ENCODE measurements at regions not wholly inside any gene's neighbourhood (a gene's known extent, or its start where the extent isn't known, plus 50 kb on each side); places are given as distances from the start of the nearest gene placed in this dataset.

- CTCF ChIA-PET, result interaction anchor here (0.7 kb wide), 1 partner anchor 8 kb away, joined by 3 read pairs; no protein-coding TSS in a partner anchor
- TF ChIP-seq CTBP1 (IDR thresholded peaks at IDR 0.05; ENCODE audit: borderline replicate concordance) (no peak), FOXM1 (IDR thresholded peaks at IDR 0.05; ENCODE audit: borderline replicate concordance) (no peak), L3MBTL2 (conservative IDR thresholded peaks at IDR 0.05) (no peak), ZNF384 (IDR thresholded peaks at IDR 0.05) (no peak), ARNT (IDR thresholded peaks at IDR 0.05) (no peak), FOXK2 (IDR thresholded peaks at IDR 0.05) (no peak), NFRKB (IDR thresholded peaks at IDR 0.05) (no peak), LEF1 (IDR thresholded peaks at IDR 0.05; ENCODE audit: borderline replicate concordance) (no peak)
- TF ChIP-seq, protein P1, sequence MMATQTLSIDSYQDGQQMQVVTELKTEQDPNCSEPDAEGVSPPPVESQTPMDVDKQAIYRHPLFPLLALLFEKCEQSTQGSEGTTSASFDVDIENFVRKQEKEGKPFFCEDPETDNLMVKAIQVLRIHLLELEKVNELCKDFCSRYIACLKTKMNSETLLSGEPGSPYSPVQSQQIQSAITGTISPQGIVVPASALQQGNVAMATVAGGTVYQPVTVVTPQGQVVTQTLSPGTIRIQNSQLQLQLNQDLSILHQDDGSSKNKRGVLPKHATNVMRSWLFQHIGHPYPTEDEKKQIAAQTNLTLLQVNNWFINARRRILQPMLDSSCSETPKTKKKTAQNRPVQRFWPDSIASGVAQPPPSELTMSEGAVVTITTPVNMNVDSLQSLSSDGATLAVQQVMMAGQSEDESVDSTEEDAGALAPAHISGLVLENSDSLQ (IDR thresholded peaks at IDR 0.05), result no peak
- POLR2A ChIA-PET, result interaction anchor here (0.9 to 1.4 kb wide), 3 partner anchors 8 to 127 kb away, joined by 3 read pairs; no protein-coding TSS in a partner anchor
- DNase-seq (ENCODE audit: extremely low spot score), result peak; percentile 42
Measured at GRCh38 chr22:23522623-23523251, 57.4 kb downstream of the IGLL1 start.

DNA sequence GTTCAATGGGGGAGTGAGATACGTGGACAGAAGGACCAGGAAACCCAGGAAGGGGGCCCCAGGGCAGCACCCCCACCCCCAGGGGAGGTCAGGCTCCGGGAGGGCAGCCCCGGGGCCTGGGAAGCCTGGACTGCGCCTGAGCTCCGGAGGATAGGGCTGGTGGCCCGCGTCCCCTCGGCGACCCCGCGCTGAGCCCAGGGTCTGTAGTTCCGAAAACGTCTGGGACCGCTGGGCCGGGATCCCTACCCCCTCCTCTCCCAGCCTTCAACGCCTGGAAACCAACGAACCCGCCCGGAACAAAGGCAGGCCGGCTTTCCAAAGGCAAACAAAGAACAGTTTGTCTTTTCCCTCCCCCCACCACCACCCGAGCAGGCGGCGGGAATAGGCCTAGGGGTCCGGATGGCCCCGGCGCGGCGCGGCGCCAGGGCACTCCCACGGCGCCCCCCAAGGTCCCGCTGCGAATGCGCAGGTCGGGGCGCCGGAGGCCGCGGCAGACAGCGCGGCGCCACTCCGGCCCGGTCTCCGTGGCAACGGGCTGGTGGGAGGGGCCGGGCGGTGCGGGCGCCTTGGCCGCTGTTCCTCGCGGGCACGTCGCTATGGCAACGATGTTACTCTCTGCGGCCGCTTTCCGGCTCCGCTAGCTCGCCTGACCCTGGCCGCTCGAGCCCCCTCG, 58.5 kb downstream of the IGLL1 start:
- ChIA-PET CTCF (no interaction called here), POLR2A (interaction anchor here (1.3 kb wide), 2 partner anchors 114 to 372 kb away, joined by 3 to 4 read pairs; partner anchors contain the start of gene MIF)
- TF ChIP-seq HDGF (IDR thresholded peaks at IDR 0.05; ENCODE audit: borderline replicate concordance), result no peak
- no peak for TF ChIP-seq SP1 (IDR thresholded peaks at IDR 0.05)
- TF ChIP-seq, protein P1 (IDR thresholded peaks at IDR 0.05), result 0 out of 2 replicates have a peak, but pooled peaks have one; percentile 50
- no peak for TF ChIP-seq ELF4 (IDR thresholded peaks at IDR 0.05)
- TF ChIP-seq LEF1 (IDR thresholded peaks at IDR 0.05; ENCODE audit: borderline replicate concordance), result peak; percentile 72; the same call in 1 of the 2 replicates
- TF ChIP-seq FOXK2 (IDR thresholded peaks at IDR 0.05), result no peak
- TF ChIP-seq CTBP1 (IDR thresholded peaks at IDR 0.05; ENCODE audit: borderline replicate concordance), result no peak
- peak; percentile 99 for DNase-seq (ENCODE audit: extremely low spot score)

- DNase-seq (ENCODE audit: extremely low spot score), result no peak
- TF ChIP-seq, protein P1 (IDR thresholded peaks at IDR 0.05), result no peak
- TF ChIP-seq TARDBP (IDR thresholded peaks at IDR 0.05), result peak; percentile 41; the same call in 1 of the 2 replicates
- ChIA-PET POLR2A (interaction anchor here (1.3 kb wide), 1 partner anchor 373 kb away, joined by 4 read pairs; the partner anchor contains the start of gene MIF), CTCF (no interaction called here)
Measured at GRCh38 chr22:23520863-23521440, 59.1 kb downstream of the IGLL1 start.

- TF ChIP-seq ZNF384 (IDR thresholded peaks at IDR 0.05) (no peak), NFRKB (IDR thresholded peaks at IDR 0.05) (no peak), SP1 (IDR thresholded peaks at IDR 0.05) (no peak), L3MBTL2 (conservative IDR thresholded peaks at IDR 0.05) (no peak)
- ChIA-PET POLR2A (no interaction called here), CTCF (no interaction called here)
- DNase-seq (ENCODE audit: extremely low spot score), result no peak
Measured at GRCh38 chr22:23519442-23520157, 60.5 kb downstream of the IGLL1 start.

DNA sequence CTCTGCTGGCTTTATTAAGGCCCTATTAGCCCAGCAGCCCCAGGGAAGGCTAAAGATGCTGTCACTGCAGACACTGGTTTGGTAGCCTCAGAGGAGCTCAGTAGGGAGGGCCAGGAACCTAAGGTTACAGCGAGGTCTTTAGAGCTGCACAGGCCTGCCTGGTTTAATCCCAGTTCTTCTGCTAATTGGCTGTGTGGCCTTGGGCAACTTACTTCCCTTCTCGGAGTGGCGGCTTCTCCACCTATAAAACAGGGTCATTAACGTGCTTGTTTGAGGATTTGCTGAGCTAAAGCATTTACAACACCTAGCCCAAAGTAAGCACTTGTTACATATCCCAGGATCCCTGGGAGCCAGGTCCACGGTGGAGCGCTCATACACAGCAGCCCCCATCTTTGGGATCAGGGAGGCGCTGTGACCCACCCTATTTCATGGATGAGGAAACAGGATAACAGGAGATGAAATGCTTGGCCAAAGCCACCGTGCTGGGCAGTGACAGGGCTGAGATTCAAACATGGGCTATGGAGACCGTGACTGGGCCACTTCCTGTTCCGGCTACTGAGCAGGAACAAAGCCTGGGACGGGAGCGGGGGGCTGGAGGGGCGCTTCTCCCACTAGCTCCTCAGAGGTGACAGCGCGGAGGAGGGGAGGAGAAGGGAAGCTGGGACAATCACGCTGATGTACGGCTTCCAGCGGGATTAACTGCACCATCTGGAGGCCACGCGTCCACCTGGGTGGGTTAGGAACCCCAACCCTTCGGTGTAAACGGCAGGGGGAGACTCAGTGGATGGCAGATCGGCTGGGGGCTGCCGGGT, 61.5 kb downstream of the IGLL1 start:
- ChIA-PET CTCF (no interaction called here), POLR2A (no interaction called here)
- DNase-seq (ENCODE audit: extremely low spot score), result no peak

More for the DNA sequence above, 61.5 kb downstream of the IGLL1 start:
- TF ChIP-seq HDGF (IDR thresholded peaks at IDR 0.05; ENCODE audit: borderline replicate concordance) (no peak), SUZ12 (IDR thresholded peaks at IDR 0.05) (no peak), TARDBP (IDR thresholded peaks at IDR 0.05) (no peak), FOXA1 (IDR thresholded peaks at IDR 0.05) (no peak), ELF4 (IDR thresholded peaks at IDR 0.05) (no peak), BHLHE40 (IDR thresholded peaks at IDR 0.05; ENCODE audit: borderline replicate concordance) (no peak), L3MBTL2 (conservative IDR thresholded peaks at IDR 0.05) (no peak), LEF1 (IDR thresholded peaks at IDR 0.05; ENCODE audit: borderline replicate concordance) (no peak), FOXK2 (IDR thresholded peaks at IDR 0.05) (no peak), SP1 (IDR thresholded peaks at IDR 0.05) (no peak), ZNF384 (IDR thresholded peaks at IDR 0.05) (no peak), FOXM1 (IDR thresholded peaks at IDR 0.05; ENCODE audit: borderline replicate concordance) (no peak), ARNT (IDR thresholded peaks at IDR 0.05) (no peak)
- TF ChIP-seq, protein P1 (IDR thresholded peaks at IDR 0.05), result no peak
